ENCODE measurements at regions not wholly inside any gene's neighbourhood (a gene's known extent, or its start where the extent isn't known, plus 50 kb on each side); places are given as distances from the start of the nearest gene placed in this dataset.

- no peak for TF ChIP-seq CTCF (conservative IDR thresholded peaks at IDR 0.05; ENCODE audit: low read depth, low read length)
- no peak for TF ChIP-seq EZH2 (IDR thresholded peaks at IDR 0.05; ENCODE audit: borderline replicate concordance, low read depth, low read length, poor library complexity, severe bottlenecking)
These were observed 312.7 kb upstream of the PDE4D start for GRCh38 chr5:60206234-60206633.

All from A673 (cell line).